22Rv1 (cell line): ENCODE measurements at regions not wholly inside any gene's neighbourhood (a gene's known extent, or its start where the extent isn't known, plus 50 kb on each side); places are given as distances from the start of the nearest gene placed in this dataset.

Experiments
- ZFX ChIP-seq: fragments of 450-650 bp; IDR thresholded peaks from 2 replicates; pipeline ENCODE4 v1.6.1; 2017; ENCODE audit warnings: antibody characterized with exemption, borderline replicate concordance
- TF ChIP-seq, protein P1 (sequence below): fragments of 450-650 bp; IDR thresholded peaks from 2 replicates; pipeline ENCODE4 v1.5.1; 2017; ENCODE audit warnings: mild to moderate bottlenecking

DNA sequence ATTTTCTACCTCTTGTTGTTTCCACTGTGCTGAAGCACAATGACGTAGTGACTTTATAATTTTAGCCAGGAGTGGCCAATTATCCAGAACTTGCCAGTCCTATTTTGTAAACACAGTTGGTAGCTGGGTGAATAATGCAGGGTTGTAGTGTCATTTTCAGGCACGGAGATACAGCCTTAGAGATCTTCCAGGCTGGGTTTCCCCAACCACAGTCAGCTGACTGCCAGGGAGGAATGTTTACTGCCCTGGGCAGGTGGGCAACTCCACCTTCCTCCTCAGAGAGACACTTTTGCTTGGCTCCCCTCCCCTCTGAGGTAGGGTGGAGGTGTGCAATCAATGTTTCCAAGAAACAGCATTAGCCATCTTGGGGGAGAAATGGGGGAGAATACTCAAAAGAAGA, 228.1 kb upstream of the NR4A3 start:
- TF ChIP-seq, protein P1, sequence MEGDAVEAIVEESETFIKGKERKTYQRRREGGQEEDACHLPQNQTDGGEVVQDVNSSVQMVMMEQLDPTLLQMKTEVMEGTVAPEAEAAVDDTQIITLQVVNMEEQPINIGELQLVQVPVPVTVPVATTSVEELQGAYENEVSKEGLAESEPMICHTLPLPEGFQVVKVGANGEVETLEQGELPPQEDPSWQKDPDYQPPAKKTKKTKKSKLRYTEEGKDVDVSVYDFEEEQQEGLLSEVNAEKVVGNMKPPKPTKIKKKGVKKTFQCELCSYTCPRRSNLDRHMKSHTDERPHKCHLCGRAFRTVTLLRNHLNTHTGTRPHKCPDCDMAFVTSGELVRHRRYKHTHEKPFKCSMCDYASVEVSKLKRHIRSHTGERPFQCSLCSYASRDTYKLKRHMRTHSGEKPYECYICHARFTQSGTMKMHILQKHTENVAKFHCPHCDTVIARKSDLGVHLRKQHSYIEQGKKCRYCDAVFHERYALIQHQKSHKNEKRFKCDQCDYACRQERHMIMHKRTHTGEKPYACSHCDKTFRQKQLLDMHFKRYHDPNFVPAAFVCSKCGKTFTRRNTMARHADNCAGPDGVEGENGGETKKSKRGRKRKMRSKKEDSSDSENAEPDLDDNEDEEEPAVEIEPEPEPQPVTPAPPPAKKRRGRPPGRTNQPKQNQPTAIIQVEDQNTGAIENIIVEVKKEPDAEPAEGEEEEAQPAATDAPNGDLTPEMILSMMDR: no peak
- no peak for TF ChIP-seq ZFX
